COLO668 (cell line): ENCODE measurements at regions not wholly inside any gene's neighbourhood (a gene's known extent, or its start where the extent isn't known, plus 50 kb on each side); places are given as distances from the start of the nearest gene placed in this dataset.

ENCODE experiments used
- DNase-seq: peaks from one replicate; lab custom pipeline; 2025; ENCODE audit not compliant: unreplicated experiment; lab: John Stamatoyannopoulos, UW

GRCh38 chrX:120819126-120819525 lies 56.5 kb downstream of the CT47B1 start:
- DNase-seq = no peak

GRCh38 chrX:120813982-120814381 lies 61.7 kb downstream of the CT47B1 start:
- no peak for DNase-seq

- no peak for DNase-seq
Observed at GRCh38 chrX:120801426-120801825, 74.2 kb downstream of the CT47B1 start.

- DNase-seq = no peak
Observed at GRCh38 chrX:120797188-120797851, 78.3 kb downstream of the CT47B1 start.

- no peak for DNase-seq
Observed at GRCh38 chrX:120795301-120795700, 80.4 kb downstream of the CT47B1 start.

- no peak for DNase-seq
Observed at GRCh38 chrX:120794525-120794975, 81.1 kb downstream of the CT47B1 start.

- no peak for DNase-seq
Observed at GRCh38 chrX:120793098-120793497, 82.6 kb downstream of the CT47B1 start.

- no peak for DNase-seq
Observed at GRCh38 chrX:120791013-120791643, 84.5 kb downstream of the CT47B1 start.

GRCh38 chrX:120790552-120790951 lies 85.1 kb downstream of the CT47B1 start:
- no peak for DNase-seq

- peak; percentile 17 for DNase-seq
Observed at GRCh38 chrX:120790118-120790517, 85.5 kb downstream of the CT47B1 start.

- no peak for DNase-seq
Observed at GRCh38 chrX:120781403-120781802, 94.3 kb downstream of the CT47B1 start.

- DNase-seq = no peak
Observed at GRCh38 chrX:120775959-120776358, 99.7 kb downstream of the CT47B1 start.

- no peak for DNase-seq
Observed at GRCh38 chrX:120774606-120775005, 101.1 kb downstream of the CT47B1 start.

- DNase-seq = no peak
Observed at GRCh38 chrX:120773801-120774200, 101.9 kb downstream of the CT47B1 start.

GRCh38 chrX:120769576-120770341 lies 105.9 kb downstream of the CT47B1 start:
- DNase-seq = peak; percentile 5

GRCh38 chrX:120768681-120769080 lies 107.0 kb downstream of the CT47B1 start:
- no peak for DNase-seq

- DNase-seq = no peak
Observed at GRCh38 chrX:120768254-120768653, 107.4 kb downstream of the CT47B1 start.

- DNase-seq = no peak
Observed at GRCh38 chrX:120763269-120763668, 112.4 kb downstream of the CT47B1 start.

GRCh38 chrX:120761810-120762209 lies 113.9 kb downstream of the CT47B1 start:
- DNase-seq = no peak

GRCh38 chrX:120759685-120760084 lies 116.0 kb downstream of the CT47B1 start:
- no peak for DNase-seq

GRCh38 chrX:120755066-120755846 lies 120.4 kb downstream of the CT47B1 start:
- peak; percentile 44 for DNase-seq
